K562 (cell line): ENCODE measurements at regions not wholly inside any gene's neighbourhood (a gene's known extent, or its start where the extent isn't known, plus 50 kb on each side); places are given as distances from the start of the nearest gene placed in this dataset.

ENCODE experiments used
- BRCA1 ChIP-seq, 2 experiments: fragments of 450-650 bp in 1 of 2; sonication (generic) in 1 of 2; formaldehyde crosslinking in 1 of 2; IDR thresholded peaks; 2 replicates each; pipeline versions ENCODE4 v1.5.0 to v1.6.1; 2017 to 2020; ENCODE audit warnings: mild to moderate bottlenecking in 1 of 2, missing genetic modification reagents in 1 of 2
- HDAC8 ChIP-seq: fragments of 450-650 bp; IDR thresholded peaks from 2 replicates; pipeline ENCODE4 v1.6.1; 2016; ENCODE audit warnings: mild to moderate bottlenecking, missing genetic modification characterization, moderate library complexity, missing compliant biosample characterization
- PPARD ChIP-seq: fragments of 250-450 bp; sonication (Bioruptor Pico); IDR thresholded peaks from 2 replicates; pipeline ENCODE4 v1.8.0; 2022; ENCODE audit warnings: inconsistent platforms, mild to moderate bottlenecking, moderate library complexity
- SNIP1 ChIP-seq: fragments of 450-650 bp; IDR thresholded peaks from 2 replicates; pipeline ENCODE4 v1.7.1; 2017; ENCODE audit warnings: low read depth, mild to moderate bottlenecking
- XRCC4 ChIP-seq: IDR thresholded peaks from one replicate; pipeline ENCODE4 v1.6.1; 2011; ENCODE audit not compliant: insufficient read depth, insufficient read length; ENCODE audit errors: extremely low read depth
- ZBTB40 ChIP-seq, 2 experiments: fragments of 450-650 bp in 1 of 2; sonication (generic) in 1 of 2; formaldehyde crosslinking in 1 of 2; IDR thresholded peaks; 2 replicates each; pipeline versions ENCODE4 v1.7.1 to v1.9.0; 2016 to 2022; ENCODE audit warnings: inconsistent platforms in 1 of 2, mild to moderate bottlenecking in 1 of 2, missing genetic modification reagents in 1 of 2
- ZNF318 ChIP-seq, 2 experiments: fragments of 450-650 bp; IDR thresholded peaks; 2 replicates each; pipeline ENCODE4 v1.6.1; 2016; ENCODE audit warnings: mild to moderate bottlenecking in 2 of 2, borderline replicate concordance in 1 of 2, low read depth in 1 of 2, moderate library complexity in 1 of 2
- ZNF551 ChIP-seq: fragments of 250-450 bp; sonication (Bioruptor Pico); IDR thresholded peaks from 2 replicates; pipeline ENCODE4 v1.5.0; 2021; ENCODE audit warnings: mild to moderate bottlenecking, moderate library complexity

- no peak for TF ChIP-seq HDAC8 (tag)
- TF ChIP-seq ZNF318 (IDR thresholded peaks at IDR 0.05; ENCODE audit: borderline replicate concordance in 1 of 2, low read depth in 1 of 2), result no peak
- TF ChIP-seq XRCC4, result no peak
- TF ChIP-seq ZNF551, result no peak
- TF ChIP-seq ZBTB40 (IDR thresholded peaks at IDR 0.05), result no peak
- TF ChIP-seq ZBTB40 (CRISPR knock-in tag; IDR thresholded peaks at IDR 0.05), result no peak
- no peak for TF ChIP-seq SNIP1
- no peak for TF ChIP-seq PPARD (CRISPR knock-in tag)
- no peak for TF ChIP-seq BRCA1 (IDR thresholded peaks at IDR 0.05)
- no peak for TF ChIP-seq BRCA1 (CRISPR knock-in tag; IDR thresholded peaks at IDR 0.05)
Measured at GRCh38 chr9:90960941-90961340, 159.3 kb downstream of the SYK start (continued).
